Colon (tissue), 2 donors: ENCODE measurements at regions not wholly inside any gene's neighbourhood (a gene's known extent, or its start where the extent isn't known, plus 50 kb on each side); places are given as distances from the start of the nearest gene placed in this dataset.
"Not testable (repeated sequence)": the region's sequence is repeated elsewhere in the genome, so short reads cannot be mapped to it uniquely, and the experiment has no call there.

Experiments
- FAIRE-seq: peaks from 2 replicates; lab custom pipeline; 2012; peaks lifted over from hg19 to GRCh38; lab: Jason Lieb, UNC
- donor health status: control.
- donor health status: control.

GRCh38 chr4:12053966-12054365 lies 625.3 kb upstream of the HS3ST1 start:
- FAIRE-seq, result no peak

GRCh38 chr4:12053556-12053955 lies 624.9 kb upstream of the HS3ST1 start:
- FAIRE-seq, result no peak

GRCh38 chr4:12050357-12050756 lies 621.7 kb upstream of the HS3ST1 start:
- no peak for FAIRE-seq

DNA sequence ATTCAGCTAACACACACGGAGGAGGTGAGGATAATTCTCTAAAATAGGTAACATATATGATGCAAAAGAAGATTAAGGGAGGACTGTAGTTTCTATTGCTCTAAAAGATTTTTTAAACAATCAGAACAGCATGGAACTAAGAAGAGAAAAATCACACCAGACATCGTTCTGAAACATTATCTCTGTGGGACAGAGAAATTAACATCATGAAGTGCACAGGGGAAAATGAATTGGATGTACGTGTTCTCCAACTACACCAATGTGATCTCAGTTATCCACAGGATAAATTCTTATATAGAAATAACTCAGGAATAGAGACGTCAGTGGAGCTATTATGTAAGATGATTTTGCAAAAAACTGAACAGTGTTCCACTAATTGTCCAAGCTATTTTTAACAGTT lies 614.1 kb upstream of the HS3ST1 start:
- FAIRE-seq, result no peak

DNA sequence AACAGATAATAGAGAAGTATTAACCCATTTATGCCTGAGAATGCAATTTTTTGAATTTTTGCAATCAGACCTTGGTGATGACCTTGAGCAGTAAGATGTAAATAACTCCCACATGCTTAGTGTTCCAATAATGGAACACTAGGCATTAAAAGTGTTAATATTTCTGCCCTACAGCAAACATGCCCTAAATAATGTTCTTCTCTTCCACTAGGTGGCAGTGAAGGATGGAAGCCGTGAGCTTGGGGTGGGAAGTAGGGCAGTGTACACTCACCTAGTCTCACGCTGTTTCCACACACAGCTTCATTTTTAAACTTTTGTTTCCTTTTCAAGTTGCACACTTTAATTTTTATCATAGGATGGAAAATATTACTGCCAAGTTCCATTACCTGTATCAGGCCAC lies 613.1 kb upstream of the HS3ST1 start:
- FAIRE-seq, result no peak

DNA sequence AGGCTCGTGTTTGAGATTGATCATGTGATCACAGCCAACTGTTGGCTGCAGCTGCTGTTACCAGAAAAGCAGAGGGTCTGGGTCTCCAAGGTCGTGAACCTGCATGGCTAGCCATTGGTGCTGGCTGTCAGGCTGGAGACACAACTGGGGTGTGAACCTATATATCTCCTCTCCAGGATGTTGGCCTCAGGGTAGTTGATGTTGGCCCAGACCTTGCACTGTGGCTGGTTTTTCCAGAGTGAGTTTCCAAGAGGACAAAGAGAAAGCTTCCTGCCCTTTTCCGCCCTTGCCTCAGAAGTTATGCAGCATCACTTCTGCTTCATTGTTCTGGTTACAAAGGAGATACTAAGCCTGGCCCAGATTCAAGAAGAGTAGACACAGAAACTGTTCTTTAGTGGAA lies 607.8 kb upstream of the HS3ST1 start:
- FAIRE-seq, result no peak

DNA sequence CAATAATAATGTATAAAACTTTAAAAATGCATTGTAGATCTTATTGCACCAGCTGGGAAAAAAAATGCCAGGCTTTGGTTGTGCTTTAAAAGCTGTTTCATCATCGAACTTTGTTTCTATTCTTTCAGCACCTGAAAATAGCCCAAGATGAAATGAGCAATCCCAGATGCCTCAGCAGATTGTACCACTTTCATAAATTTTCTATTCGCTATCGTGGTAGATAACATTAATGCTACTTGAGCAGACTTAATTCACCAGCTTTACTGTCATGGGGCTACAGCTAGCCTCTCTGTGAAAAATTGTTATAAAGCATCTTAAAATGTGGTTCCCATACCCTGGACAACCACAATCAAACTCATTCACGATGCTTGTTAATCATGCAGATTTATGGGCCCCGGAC lies 599.6 kb upstream of the HS3ST1 start:
- no peak for FAIRE-seq

GRCh38 chr4:12022409-12022808 lies 593.7 kb upstream of the HS3ST1 start:
- no peak for FAIRE-seq

DNA sequence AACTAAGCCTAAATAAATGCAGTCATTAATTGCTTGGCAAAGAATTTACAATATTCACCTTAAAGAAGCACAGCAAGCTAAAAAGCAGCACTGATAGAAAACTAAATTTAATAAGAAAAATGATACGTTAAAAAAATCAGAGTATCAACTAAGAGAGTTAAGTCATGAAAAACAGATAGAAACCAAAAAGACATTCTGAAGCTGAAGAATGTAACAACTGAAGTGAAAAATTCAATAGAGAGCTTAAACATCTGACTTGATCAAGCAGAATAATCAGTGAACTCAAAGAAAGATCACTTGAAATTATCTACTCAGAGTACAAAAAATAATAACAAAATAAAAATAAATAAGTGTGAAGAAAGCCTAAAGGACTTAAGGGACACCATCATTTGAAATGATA lies 588.0 kb upstream of the HS3ST1 start:
- FAIRE-seq, result no peak

- FAIRE-seq, result no peak
These were observed 576.8 kb upstream of the HS3ST1 start for GRCh38 chr4:12005471-12005870.

- not testable (repeated sequence) for FAIRE-seq
These were observed 567.9 kb upstream of the HS3ST1 start for GRCh38 chr4:11996581-11996980.

- no peak for FAIRE-seq
These were observed 548.1 kb upstream of the HS3ST1 start for GRCh38 chr4:11976726-11977263.

DNA sequence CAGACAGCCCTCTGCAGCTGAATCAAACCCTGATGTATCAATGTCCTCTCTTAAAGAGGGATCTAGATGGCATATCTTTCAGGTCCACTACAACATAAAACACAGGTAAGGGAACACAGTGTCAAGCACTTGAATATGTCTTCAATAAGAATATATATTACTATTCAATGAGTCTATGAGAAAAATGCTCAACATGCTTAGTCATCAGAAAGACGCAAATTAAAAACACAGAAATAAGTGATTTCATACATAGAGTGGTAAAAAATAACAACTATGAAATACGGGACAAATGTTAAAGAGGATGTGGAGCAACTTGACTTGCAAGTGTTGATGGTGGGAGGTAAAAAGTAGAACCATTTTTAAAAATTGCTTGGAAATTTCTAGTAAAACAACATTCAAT lies 544.6 kb upstream of the HS3ST1 start:
- no peak for FAIRE-seq

- no peak for FAIRE-seq
These were observed 542.1 kb upstream of the HS3ST1 start for GRCh38 chr4:11970754-11971153.

DNA sequence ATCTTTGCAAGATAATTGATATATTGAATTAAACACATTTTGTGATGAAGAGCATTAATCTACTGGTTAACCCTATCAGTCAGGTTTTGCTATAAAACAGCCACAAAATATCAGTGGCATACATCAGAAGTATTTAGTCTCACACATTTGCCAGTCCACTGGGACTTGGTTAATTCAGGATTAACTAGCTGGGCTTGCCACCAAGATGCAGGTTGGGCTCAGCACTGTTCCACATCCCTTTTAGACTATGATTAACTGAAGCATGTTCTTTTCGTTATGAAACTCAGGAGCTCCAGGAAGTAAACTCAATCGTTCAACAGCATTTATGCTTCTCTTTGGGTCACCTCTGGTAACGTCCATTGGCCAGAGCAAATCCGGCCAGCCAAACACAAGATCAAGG lies 538.1 kb upstream of the HS3ST1 start:
- FAIRE-seq, result no peak

GRCh38 chr4:11954093-11954492 lies 525.4 kb upstream of the HS3ST1 start:
- FAIRE-seq, result peak; percentile 58

DNA sequence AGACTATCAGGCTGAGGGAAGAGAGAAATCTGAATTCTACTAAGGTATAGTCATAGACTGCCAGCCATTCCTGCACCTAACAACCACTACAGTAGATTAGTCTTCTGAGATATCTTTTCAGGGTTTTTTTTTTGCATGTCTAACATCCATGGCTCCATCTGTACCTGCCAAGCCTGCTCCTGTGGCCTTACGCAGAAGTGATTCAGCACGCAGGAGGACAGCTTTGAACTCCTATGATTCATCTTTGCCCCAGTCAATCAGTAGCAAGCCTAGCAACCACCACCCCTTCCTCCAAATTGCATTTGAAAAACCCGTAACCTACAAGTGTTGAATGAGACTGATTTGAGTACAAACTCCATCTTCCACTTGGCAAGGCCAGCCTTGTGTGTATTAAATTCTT lies 520.7 kb upstream of the HS3ST1 start:
- no peak for FAIRE-seq

- not testable (repeated sequence) for FAIRE-seq
These were observed 518.9 kb upstream of the HS3ST1 start for GRCh38 chr4:11947629-11948028.

DNA sequence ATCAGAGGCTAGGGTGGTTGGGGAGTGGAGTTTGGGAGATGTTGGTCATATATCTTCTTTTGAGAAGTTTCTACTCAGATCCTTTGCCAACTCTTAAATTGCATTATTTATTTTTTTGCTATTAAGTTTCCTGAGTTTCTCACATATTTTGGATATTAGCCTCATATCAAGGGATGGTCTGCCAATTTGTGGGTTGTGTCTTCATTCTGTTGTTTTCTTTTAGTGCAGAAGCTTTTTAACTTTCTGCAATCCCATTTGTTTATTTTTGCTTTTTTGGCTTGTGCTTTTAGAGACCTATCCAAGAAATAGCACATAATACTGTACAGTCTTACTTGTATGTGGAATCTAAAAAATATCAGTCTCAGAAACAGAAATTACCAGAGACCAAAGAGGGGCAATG lies 509.2 kb upstream of the HS3ST1 start:
- no peak for FAIRE-seq

DNA sequence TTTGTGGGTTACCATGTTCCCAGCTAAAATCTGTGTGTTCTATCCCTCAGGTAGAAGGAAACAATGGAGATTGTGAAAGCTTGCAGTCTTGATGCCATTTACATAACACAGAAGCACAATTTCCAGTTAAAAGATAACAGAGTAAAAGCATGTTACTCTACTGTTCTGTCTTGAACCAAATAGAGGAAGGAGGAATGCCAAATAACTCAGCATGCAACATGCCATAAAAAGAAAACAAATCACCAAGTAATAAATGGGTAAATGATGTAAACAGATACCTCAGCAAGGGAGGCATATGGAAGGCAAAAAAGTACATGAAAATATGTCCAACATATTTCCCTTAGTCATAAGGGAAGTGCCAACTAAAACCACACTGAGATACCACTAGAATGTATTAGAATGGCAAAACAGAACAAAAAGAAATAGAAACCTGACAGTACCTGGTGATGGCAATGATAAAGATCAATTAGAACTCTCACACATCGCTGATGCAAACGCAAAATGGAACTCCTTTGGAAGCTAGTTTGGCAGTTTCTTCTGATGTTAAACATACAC lies 502.6 kb upstream of the HS3ST1 start:
- FAIRE-seq, result no peak

DNA sequence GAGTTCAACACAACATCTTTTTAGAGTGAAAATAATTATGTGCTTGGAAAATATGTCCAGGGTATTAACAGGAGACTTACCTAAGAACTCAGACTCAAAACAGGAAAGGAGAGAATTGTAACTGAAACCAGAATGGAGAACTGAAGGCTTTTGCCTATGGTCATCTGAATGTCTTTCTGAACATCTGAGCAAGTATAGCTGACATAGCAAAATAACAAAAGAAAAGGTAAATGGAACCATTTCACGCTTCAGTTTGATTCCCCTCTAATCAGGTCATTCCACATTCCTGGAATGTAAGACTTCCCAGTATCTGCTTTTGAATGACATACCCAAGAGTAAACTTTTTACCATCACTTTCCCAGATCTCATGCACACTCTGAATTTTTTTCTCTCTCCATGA lies 500.4 kb upstream of the HS3ST1 start:
- no peak for FAIRE-seq

DNA sequence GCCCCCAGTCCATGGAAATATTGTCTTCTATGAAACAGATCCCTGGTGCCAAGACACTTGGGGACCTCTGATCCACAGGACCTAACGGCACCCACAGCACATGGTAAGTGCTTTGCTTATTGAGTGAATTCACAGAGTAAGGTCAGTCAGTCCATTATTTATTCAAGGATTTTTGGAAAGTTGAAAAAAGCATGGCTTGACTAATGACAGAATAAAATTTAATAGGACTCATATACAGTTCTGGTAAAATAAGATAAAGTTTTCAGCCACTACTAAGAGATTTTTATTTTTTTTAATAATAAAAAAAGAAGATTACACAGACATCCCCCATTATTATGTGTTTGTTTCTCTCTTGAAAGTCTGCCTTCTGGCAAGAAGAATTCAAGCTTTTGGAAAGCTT lies 490.6 kb upstream of the HS3ST1 start:
- FAIRE-seq, result no peak

GRCh38 chr4:11914406-11914805 lies 485.7 kb upstream of the HS3ST1 start:
- FAIRE-seq, result no peak

GRCh38 chr4:11912886-11913285 lies 484.2 kb upstream of the HS3ST1 start:
- no peak for FAIRE-seq

- FAIRE-seq, result no peak
These were observed 482.1 kb upstream of the HS3ST1 start for GRCh38 chr4:11910812-11911211.
